AG04450 (cell line): ENCODE measurements at regions not wholly inside any gene's neighbourhood (a gene's known extent, or its start where the extent isn't known, plus 50 kb on each side); places are given as distances from the start of the nearest gene placed in this dataset.

Experiments
- CTCF ChIA-PET: fragments of 300-600, 350-600 bp; formaldehyde crosslinking; extraction: SDS; loops from one replicate; lab custom pipeline; 2022; ENCODE audit warnings: antibody characterized with exemption, inconsistent platforms; lab: Charles Lee
- POLR2A ChIA-PET: fragments of 350-600 bp; formaldehyde crosslinking; extraction: SDS; loops from one replicate; lab custom pipeline; 2021; ENCODE audit warnings: antibody characterized with exemption, inconsistent platforms; lab: Yijun Ruan, JAX
- DNase-seq: peaks from one replicate; pipeline ENCODE4 v3.0.0-alpha.2; 2011; ENCODE audit warnings: low read depth, low spot score
- H3K27ac ChIP-seq: one replicate; pipeline ENCODE4 v1.5.1; 2012; ENCODE audit warnings: low read depth, low read length, control low read depth
- H3K27me3 ChIP-seq: one replicate; pipeline ENCODE4 v1.6.0; 2012; ENCODE audit warnings: low read length; ENCODE audit not compliant: control insufficient read depth, insufficient read depth
- H3K4me3 ChIP-seq: 2 replicates; pipeline ENCODE4 v1.5.1; 2011; ENCODE audit warnings: mild to moderate bottlenecking, low read depth, low read length, control low read depth
- H3K9me3 ChIP-seq: 2 replicates; pipeline ENCODE4 v1.5.1; 2012; ENCODE audit warnings: low read length; ENCODE audit not compliant: control insufficient read depth, insufficient read depth
- CTCF ChIP-seq: IDR thresholded peaks from 2 replicates; pipeline ENCODE4 v1.5.1; 2011; ENCODE audit warnings: low read depth, low read length, control low read depth, inconsistent platforms

GRCh38 chr4:123110685-123111084 is 188.3 kb upstream of the NUDT6 start:
- no peak for TF ChIP-seq CTCF
- no peaks in the 10 kb centered on the region for H3K27me3 ChIP-seq
- no peak overlapping the region for H3K4me3 ChIP-seq
- no peak for DNase-seq
- ChIA-PET POLR2A (no interaction called here), CTCF (no interaction called here)
- H3K9me3 ChIP-seq: peaks cover 35% of the 10 kb centered on the region
- H3K27ac ChIP-seq: no peak overlapping the region

DNA sequence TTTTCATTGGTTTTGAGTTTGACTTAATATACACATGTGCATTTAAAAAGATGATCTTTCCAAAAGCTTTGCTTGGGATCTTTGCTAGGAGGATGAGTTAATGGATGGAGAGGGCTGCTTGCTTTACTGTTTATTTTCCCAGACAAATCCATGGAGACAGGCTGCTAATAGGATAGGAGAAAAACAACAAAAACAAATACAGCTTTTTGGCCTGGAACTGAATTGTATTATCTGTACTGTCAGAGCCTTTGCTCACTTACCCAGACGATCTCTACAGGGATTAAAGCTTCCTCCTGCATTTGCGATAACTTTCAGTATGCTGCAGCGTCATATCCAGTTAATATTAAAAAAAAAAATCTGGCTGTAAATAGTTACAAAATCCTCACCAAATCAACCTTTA is 190.8 kb upstream of the NUDT6 start:
- Histone ChIP-seq H3K27ac (no peak overlapping the region), H3K4me3 (no peak overlapping the region), H3K27me3 (no peaks in the 10 kb centered on the region), H3K9me3 (peaks cover 21% of the 10 kb centered on the region)
- no peak for DNase-seq
- ChIA-PET POLR2A (no interaction called here), CTCF (interaction anchor here (2.0 kb wide), 1 partner anchor 10 kb away, joined by 7 read pairs; no protein-coding TSS in a partner anchor)
- TF ChIP-seq CTCF: no peak

GRCh38 chr4:123114084-123114914 is 191.9 kb upstream of the NUDT6 start:
- no peak overlapping the region for H3K4me3 ChIP-seq
- H3K27ac ChIP-seq: no peak overlapping the region
- CTCF ChIA-PET: interaction anchor here (0.7 kb wide), 1 partner anchor 474 kb away, joined by 4 read pairs; no protein-coding TSS in a partner anchor
- DNase-seq: no peak
- peaks cover 21% of the 10 kb centered on the region for H3K9me3 ChIP-seq
- no peak for TF ChIP-seq CTCF
- H3K27me3 ChIP-seq: no peaks in the 10 kb centered on the region
- POLR2A ChIA-PET: no interaction called here

DNA sequence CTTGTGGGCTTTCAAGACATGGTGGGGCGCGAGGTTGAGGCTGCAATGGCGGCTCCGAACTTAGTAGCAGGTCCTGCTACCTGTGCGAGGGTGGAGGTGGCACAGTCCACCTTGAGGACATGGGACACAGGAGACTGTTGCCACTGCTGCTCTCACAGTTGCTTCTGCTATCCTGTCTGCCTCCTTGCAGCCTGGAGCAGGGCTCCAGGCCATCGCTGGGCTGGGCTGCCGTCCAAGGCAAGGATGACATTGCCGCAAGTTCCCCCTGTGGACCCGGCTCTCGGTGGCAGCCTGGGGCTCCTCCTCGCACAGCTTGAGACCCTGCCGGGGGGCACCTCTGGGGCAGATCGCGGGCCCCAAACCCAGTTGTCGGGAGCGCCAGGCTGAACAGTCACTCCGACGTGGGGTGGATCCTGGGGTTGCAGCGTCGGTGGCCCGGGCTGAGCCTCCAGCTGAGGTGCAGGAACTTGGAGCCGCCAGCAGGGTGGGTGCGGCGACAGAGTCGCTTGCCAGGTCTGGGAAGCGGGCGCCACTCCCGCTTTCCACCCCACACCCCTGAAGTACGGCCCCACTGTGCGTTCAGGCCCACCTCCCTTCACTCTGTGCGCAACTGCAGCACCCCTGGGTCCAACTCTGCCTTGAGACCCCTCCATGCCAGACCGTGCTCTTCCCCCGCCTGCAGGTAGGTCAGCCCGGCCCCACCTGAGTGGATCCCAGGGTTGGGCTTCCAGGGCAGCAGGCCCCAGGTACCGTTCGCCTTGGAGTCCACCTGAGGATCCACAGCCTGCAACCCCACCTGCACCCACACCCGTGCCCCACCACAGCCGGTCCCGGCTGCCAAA is 192.7 kb upstream of the NUDT6 start:
- ChIA-PET CTCF (interaction anchor here (0.7 kb wide), 1 partner anchor 473 kb away, joined by 4 read pairs; no protein-coding TSS in a partner anchor), POLR2A (no interaction called here)
- Histone ChIP-seq H3K27me3 (no peaks in the 10 kb centered on the region), H3K27ac (no peak overlapping the region), H3K9me3 (peaks cover 21% of the 10 kb centered on the region), H3K4me3 (no peak overlapping the region)
- no peak for TF ChIP-seq CTCF
- DNase-seq: no peak
